Muscle layer of colon (tissue), 2 donors: ENCODE measurements at regions not wholly inside any gene's neighbourhood (a gene's known extent, or its start where the extent isn't known, plus 50 kb on each side); places are given as distances from the start of the nearest gene placed in this dataset.

Experiments used
- H3K27ac ChIP-seq: one replicate; pipeline ENCODE4 v1.7.0; 2013; ENCODE audit warnings: low read depth, mild to moderate bottlenecking, low read length, moderate library complexity
- H3K27me3 ChIP-seq, 2 donors: one replicate each; pipeline ENCODE4 v1.7.0; 2013; ENCODE audit warnings: low read length in 2 of 2, mild to moderate bottlenecking in 2 of 2; ENCODE audit not compliant: insufficient read depth in 2 of 2, control insufficient read depth in 1 of 2
- H3K36me3 ChIP-seq: one replicate; pipeline ENCODE4 v1.7.0; 2013; ENCODE audit warnings: mild to moderate bottlenecking, low read length; ENCODE audit not compliant: insufficient read depth
- H3K4me1 ChIP-seq: one replicate; pipeline ENCODE4 v1.7.0; 2013; ENCODE audit warnings: mild to moderate bottlenecking, low read length; ENCODE audit not compliant: insufficient read depth
- H3K4me3 ChIP-seq, 2 donors: one replicate each; pipeline ENCODE4 v1.7.0; 2013; ENCODE audit warnings: low read length in 2 of 2, low read depth in 1 of 2, mild to moderate bottlenecking in 1 of 2, moderate library complexity in 1 of 2
- H3K9ac ChIP-seq: one replicate; pipeline ENCODE4 v1.7.0; 2013; ENCODE audit warnings: low read length
- H3K9me3 ChIP-seq: one replicate; pipeline ENCODE4 v1.7.0; 2013; ENCODE audit warnings: mild to moderate bottlenecking, low read length
- donor health status: abdominal sarcoma.
- donor health status: Adenocarcinoma of cecum.

DNA sequence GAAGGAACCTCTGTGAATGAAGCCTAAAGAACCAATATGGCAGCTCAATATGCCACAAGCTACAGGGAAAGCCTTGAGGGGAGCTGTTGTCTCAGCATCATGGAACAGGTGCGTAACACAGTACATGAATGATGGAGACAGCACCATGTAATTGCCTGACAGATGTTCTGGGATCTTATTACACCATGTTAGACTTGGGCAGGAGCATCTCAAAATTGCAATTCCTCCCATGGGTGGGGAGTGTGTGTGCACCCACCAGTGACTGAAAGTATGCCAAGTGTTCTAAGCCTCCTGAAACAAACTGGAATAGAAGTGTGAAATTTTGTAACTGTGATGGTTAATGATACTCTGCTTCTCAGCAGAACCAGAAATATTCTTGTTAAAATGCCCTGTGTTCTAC, 151.0 kb upstream of the SRRM4 start:
- Histone ChIP-seq H3K4me3 (no peak overlapping the region), H3K27ac (no peak overlapping the region), H3K4me1 (no peaks in the 10 kb centered on the region), H3K9me3 (no peaks in the 10 kb centered on the region), H3K36me3 (no peaks in the 10 kb centered on the region), H3K27me3 (no peaks in the 10 kb centered on the region), H3K9ac (no peak overlapping the region)

DNA sequence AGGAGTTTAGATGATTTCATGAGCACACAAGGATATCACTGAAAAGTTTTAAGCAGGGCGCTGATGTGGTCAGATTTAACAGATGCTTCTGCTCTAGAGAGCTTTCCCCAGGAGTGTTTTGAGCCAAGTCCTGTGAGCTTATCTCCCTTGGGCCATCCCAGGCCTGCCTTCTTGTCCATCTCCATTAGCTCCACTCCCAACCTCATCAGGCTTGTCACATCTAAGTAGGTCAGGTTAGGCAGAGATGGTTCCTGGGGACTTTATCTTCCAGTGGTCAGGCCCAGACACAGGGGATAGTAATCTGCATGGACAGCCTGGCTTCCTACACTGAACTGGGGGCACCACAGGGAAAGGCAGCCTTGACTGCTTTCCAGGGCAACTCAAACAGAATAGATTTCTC, 145.4 kb upstream of the SRRM4 start:
- Histone ChIP-seq H3K36me3 (no peaks in the 10 kb centered on the region), H3K4me1 (no peaks in the 10 kb centered on the region), H3K4me3 (no peak overlapping the region), H3K27me3 (no peaks in the 10 kb centered on the region), H3K9me3 (no peaks in the 10 kb centered on the region), H3K9ac (no peak overlapping the region), H3K27ac (no peak overlapping the region)

DNA sequence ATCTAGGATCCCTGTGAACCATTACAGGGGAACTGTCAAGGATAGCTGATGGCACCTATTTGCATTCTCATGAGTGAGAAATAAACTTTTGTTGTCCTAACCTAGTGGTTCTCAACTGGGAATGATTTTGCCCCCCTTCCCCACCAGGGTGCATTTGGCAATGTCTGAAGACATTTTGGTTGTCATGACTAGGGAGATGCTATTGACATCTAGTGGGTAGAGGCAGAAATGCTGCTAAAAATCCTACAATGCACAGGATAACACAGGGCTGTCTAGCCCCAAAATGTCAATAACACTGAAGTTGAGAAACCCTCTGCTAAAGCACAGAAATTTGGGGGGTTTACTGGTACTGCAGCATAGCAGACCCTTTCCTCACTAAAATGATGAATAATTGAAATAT, 140.9 kb upstream of the SRRM4 start:
- Histone ChIP-seq H3K4me1 (no peaks in the 10 kb centered on the region), H3K9me3 (no peaks in the 10 kb centered on the region), H3K9ac (no peak overlapping the region), H3K27me3 (no peaks in the 10 kb centered on the region), H3K4me3 (no peak overlapping the region), H3K36me3 (no peaks in the 10 kb centered on the region), H3K27ac (no peak overlapping the region)

DNA sequence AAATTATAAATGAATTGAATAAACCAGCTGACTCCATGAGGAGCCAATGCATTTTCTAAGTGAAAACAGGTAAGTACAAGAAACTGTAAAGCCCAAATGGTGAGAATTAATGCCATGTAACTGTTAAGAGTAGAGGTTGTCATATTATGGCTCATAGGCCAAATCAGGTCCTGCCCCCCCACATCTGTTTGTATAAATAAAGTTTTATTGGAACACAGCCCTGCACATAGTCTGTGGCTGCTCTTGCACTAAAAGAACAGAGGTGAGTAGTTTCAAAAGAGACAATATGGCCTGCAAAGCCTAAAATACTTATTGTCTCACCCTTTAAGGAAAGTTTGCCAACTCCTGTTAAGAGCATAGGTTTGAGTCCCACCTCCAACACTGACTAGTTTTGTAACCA, 140.5 kb upstream of the SRRM4 start:
- Histone ChIP-seq H3K27me3 (no peaks in the 10 kb centered on the region), H3K9me3 (no peaks in the 10 kb centered on the region), H3K27ac (no peak overlapping the region), H3K4me3 (no peak overlapping the region), H3K36me3 (no peaks in the 10 kb centered on the region), H3K9ac (no peak overlapping the region), H3K4me1 (no peaks in the 10 kb centered on the region)

DNA sequence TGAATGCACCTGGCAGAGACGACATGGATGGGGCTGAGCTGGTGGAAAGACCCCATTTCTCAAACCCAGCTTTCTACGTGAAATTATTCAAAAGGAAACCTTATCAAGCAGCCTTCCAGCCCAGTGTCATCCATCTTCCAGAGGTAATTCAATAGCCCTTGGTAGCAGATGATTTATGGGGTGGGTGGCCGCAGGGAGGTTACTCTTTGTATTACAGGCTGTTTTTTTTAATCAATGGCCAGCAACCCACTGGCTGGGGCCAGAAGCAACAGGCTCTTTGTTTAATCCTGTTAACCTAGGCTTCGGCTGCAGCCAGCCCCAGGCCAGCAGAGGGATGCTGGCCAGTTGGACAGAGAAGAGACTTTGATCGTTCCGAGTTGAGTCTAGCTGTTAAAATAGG, 139.8 kb upstream of the SRRM4 start:
- Histone ChIP-seq H3K36me3 (no peaks in the 10 kb centered on the region), H3K4me1 (no peaks in the 10 kb centered on the region), H3K9ac (no peak overlapping the region), H3K27me3 (no peaks in the 10 kb centered on the region), H3K4me3 (no peak overlapping the region), H3K9me3 (no peaks in the 10 kb centered on the region), H3K27ac (no peak overlapping the region)

DNA sequence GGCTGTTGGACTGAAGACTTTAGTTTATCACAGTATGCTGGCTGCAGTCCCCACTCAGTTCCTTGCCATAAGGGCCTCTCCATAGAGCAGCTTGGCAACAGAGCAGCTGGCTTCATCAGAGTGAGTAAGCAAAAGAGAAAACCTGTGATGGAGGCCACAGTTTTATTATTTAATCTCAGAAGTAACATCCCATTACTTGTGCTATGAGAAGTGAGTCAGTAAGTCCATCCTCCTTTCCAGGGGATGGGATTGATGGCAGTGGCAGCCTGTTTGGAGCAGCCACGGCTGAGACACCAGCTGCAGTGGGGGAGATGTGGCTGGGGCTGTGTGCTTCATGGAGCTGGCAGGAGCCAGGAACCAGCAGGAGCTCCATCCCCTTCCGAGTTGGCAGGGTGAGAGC, 138.5 kb upstream of the SRRM4 start:
- no peak overlapping the region for H3K9ac ChIP-seq
- H3K27me3 ChIP-seq, result no peaks in the 10 kb centered on the region
- no peaks in the 10 kb centered on the region for H3K4me1 ChIP-seq
- H3K4me3 ChIP-seq, result no peak overlapping the region
- no peaks in the 10 kb centered on the region for H3K36me3 ChIP-seq
- H3K27ac ChIP-seq, result no peak overlapping the region
- H3K9me3 ChIP-seq, result no peaks in the 10 kb centered on the region

DNA sequence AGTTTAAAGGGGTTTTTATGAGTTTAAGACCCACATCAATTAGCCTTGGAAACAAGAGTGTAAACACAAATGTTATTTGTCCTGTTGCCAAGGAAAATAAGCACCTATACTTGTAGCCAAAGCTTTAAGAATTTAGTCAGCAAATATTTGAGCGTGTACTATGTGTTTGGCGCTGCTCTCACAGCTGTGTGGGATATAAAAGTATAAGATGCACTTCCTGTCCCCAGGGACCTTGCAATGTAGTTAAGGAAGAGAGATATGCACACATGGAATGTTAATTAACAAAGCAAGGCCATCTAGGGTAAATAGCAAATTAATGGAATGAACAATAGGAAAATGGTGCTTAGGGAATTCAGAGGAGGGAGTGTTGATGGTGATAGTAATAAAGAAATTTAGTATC, 134.9 kb upstream of the SRRM4 start:
- Histone ChIP-seq H3K9me3 (no peaks in the 10 kb centered on the region), H3K9ac (no peak overlapping the region), H3K27me3 (peaks cover 0 to 4% of the 10 kb centered on the region in 2 donors), H3K4me3 (no peak overlapping the region), H3K4me1 (no peaks in the 10 kb centered on the region), H3K36me3 (no peaks in the 10 kb centered on the region), H3K27ac (no peak overlapping the region)

DNA sequence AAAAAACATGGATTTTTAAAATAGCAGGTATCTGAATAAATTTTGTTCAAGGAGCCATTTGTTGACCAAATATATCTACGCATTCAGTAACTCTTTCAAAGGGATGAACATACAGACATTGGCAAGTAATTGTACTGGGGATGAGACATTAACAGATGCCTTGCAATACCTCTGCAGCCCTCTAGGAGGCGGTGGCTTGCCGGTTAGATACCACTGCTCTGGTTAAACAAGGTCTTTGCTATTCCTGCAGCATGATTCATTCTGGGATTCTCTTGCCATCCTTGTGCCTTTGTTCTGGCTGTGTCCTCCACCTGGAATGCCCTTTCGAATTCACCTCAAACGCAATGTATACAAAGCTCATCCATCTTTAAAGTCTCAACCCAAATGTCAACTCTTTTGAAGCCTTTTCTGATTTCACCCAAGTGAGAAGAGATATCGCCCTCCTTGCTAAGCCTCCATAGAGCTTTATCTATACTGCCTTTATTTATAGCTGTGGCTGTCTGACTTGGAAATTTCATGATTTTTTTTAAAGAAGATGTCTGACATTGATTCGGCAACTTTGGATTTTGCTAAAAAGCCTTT, 131.0 kb upstream of the SRRM4 start:
- Histone ChIP-seq H3K27me3 (peaks cover 0 to 4% of the 10 kb centered on the region in 2 donors), H3K4me3 (no peak overlapping the region), H3K27ac (no peak overlapping the region), H3K9me3 (no peaks in the 10 kb centered on the region), H3K36me3 (no peaks in the 10 kb centered on the region), H3K9ac (no peak overlapping the region), H3K4me1 (no peaks in the 10 kb centered on the region)

DNA sequence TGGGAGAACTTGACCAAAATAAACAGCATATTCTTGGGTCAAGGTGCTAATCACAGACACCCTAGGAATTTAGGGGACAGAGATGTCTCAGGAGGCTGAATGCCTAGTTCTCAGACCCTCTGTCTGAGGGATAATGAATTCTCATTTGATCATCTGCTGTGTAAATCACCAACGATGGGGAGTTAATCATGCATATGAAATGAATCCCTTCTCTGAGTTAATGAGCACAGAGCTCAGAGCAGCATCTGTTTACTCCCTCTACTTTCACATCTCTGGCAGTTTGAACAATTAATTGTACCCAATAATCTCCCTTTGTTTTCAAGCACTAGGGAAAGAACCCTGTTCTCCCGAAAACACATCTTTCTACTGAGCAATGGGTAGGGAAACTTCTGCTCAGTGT, 129.4 kb upstream of the SRRM4 start:
- H3K27me3 ChIP-seq, result peaks cover 0 to 4% of the 10 kb centered on the region in 2 donors

DNA sequence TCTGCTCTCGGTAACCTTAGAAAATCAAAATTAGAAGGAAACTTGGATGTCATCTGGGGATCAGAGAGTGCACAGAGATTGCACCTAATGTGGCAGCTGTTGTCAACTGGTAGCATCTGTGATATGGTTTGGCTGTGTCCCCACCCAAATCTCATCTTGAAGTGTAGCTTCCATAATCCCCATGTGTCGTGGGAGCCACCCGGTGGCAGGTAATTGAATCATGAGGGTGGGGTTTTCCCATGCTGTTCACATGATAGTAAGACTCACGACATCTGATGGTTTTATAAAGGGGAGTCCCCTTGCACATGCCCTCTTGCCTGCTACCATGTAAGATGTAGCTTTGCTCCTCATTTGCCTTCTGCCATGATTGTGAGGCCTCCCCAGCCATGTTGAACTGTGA, 127.7 kb upstream of the SRRM4 start:
- H3K4me3 ChIP-seq, result no peak overlapping the region
- H3K27me3 ChIP-seq, result peaks cover 0 to 4% of the 10 kb centered on the region in 2 donors
- no peaks in the 10 kb centered on the region for H3K36me3 ChIP-seq
- H3K27ac ChIP-seq, result no peak overlapping the region
- H3K9me3 ChIP-seq, result no peaks in the 10 kb centered on the region
- H3K9ac ChIP-seq, result no peak overlapping the region
- H3K4me1 ChIP-seq, result no peaks in the 10 kb centered on the region

More for the DNA sequence above, 129.4 kb upstream of the SRRM4 start:
- H3K9me3 ChIP-seq, result no peaks in the 10 kb centered on the region
- H3K9ac ChIP-seq, result no peak overlapping the region
- no peak overlapping the region for H3K27ac ChIP-seq
- H3K4me3 ChIP-seq, result no peak overlapping the region
- no peaks in the 10 kb centered on the region for H3K4me1 ChIP-seq
- no peaks in the 10 kb centered on the region for H3K36me3 ChIP-seq

DNA sequence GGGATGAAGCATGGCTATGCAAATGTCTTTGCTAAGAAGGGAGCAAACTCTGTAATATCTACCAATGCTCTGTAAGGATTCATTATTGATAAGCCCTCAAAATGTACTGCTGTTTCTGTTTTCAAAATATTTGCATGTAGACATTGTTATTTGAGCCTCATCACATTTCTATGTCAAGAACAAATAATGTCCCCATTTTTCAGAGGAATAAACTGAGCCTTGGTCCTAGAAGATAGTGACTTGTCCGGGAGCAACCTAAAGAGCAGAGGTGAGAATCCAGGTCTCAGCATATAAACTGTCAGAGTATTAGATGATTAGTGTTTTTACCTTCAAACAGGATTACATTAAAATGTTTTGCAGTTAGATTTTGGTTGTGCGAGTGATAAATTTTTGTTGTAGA, 125.5 kb upstream of the SRRM4 start:
- Histone ChIP-seq H3K4me1 (no peaks in the 10 kb centered on the region), H3K9me3 (no peaks in the 10 kb centered on the region)

DNA sequence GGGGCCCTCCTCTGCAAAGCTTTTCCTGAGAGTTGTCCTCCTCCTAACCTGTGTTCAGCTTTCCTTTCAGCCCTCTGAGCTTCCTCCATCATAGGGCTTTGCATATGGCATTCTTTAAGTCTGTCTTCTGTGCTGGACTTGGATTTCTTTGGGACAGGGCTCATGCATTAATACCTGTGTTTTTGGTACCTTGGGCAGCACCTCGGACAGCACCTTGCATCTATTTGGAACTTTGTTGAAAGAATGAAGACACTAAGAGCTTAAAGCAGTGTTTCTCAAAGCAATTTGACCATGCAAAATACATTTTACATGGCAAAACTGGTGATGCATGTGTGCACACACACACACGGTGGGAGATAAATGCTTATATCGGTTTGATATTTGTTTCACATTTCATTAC, 115.0 kb upstream of the SRRM4 start:
- Histone ChIP-seq H3K27me3 (no peaks in the 10 kb centered on the region), H3K9me3 (no peaks in the 10 kb centered on the region)

More for the DNA sequence above, 125.5 kb upstream of the SRRM4 start:
- no peaks in the 10 kb centered on the region for H3K27me3 ChIP-seq
- no peaks in the 10 kb centered on the region for H3K36me3 ChIP-seq
- no peak overlapping the region for H3K4me3 ChIP-seq
- H3K9ac ChIP-seq, result no peak overlapping the region
- no peak overlapping the region for H3K27ac ChIP-seq

More for the DNA sequence above, 115.0 kb upstream of the SRRM4 start:
- H3K9ac ChIP-seq, result no peak overlapping the region
- no peaks in the 10 kb centered on the region for H3K36me3 ChIP-seq
- no peak overlapping the region for H3K4me3 ChIP-seq
- H3K27ac ChIP-seq, result no peak overlapping the region
- H3K4me1 ChIP-seq, result no peaks in the 10 kb centered on the region
